Mesenchymal stem cell (in vitro differentiated cells and primary cell): ENCODE measurements at regions not wholly inside any gene's neighbourhood (a gene's known extent, or its start where the extent isn't known, plus 50 kb on each side); places are given as distances from the start of the nearest gene placed in this dataset.

Source experiments
- DNase-seq: peaks from one replicate; pipeline ENCODE4 v3.0.0-alpha.2; 2013
- H2AFZ ChIP-seq: one replicate; pipeline ENCODE4 v1.6.1; 2013; ENCODE audit warnings: low read depth, mild to moderate bottlenecking, control low read depth, inconsistent platforms, low read length, moderate library complexity
- H2AK5ac ChIP-seq: 2 replicates; pipeline ENCODE4 v1.6.1; 2013; ENCODE audit warnings: low read length, moderate library complexity, mild to moderate bottlenecking, inconsistent platforms; ENCODE audit not compliant: severe bottlenecking
- H2BK120ac ChIP-seq: one replicate; pipeline ENCODE4 v1.6.1; 2013; ENCODE audit warnings: low read depth, mild to moderate bottlenecking, inconsistent platforms, low read length, moderate library complexity
- H2BK12ac ChIP-seq, 2 experiments: one replicate each; pipeline ENCODE4 v1.6.1; 2013; ENCODE audit warnings: inconsistent platforms in 2 of 2, low read length in 2 of 2, mild to moderate bottlenecking in 2 of 2, moderate library complexity in 2 of 2, control low read depth in 1 of 2
- H2BK15ac ChIP-seq: one replicate; pipeline ENCODE4 v1.6.1; 2013; ENCODE audit warnings: mild to moderate bottlenecking, low read depth, inconsistent platforms; ENCODE audit not compliant: poor library complexity, severe bottlenecking
- H2BK5ac ChIP-seq: 2 replicates; pipeline ENCODE4 v1.6.1; 2013; ENCODE audit warnings: low read depth, mild to moderate bottlenecking, low read length, control low read depth, inconsistent platforms; ENCODE audit not compliant: poor library complexity, severe bottlenecking
- H3K14ac ChIP-seq, 2 experiments: one replicate each; pipeline ENCODE4 v1.6.1; 2013; ENCODE audit warnings: inconsistent platforms in 2 of 2, low read length in 2 of 2, control low read depth in 1 of 2, mild to moderate bottlenecking in 1 of 2, moderate library complexity in 1 of 2
- H3K18ac ChIP-seq, 2 experiments: one replicate each; pipeline ENCODE4 v1.6.1; 2013; ENCODE audit warnings: inconsistent platforms in 2 of 2, low read length in 2 of 2, control low read depth in 1 of 2, low read depth in 1 of 2, mild to moderate bottlenecking in 1 of 2
- H3K23ac ChIP-seq, 2 experiments: one replicate each; pipeline ENCODE4 v1.6.1; 2013; ENCODE audit warnings: inconsistent platforms in 2 of 2, low read length in 2 of 2, mild to moderate bottlenecking in 2 of 2, moderate library complexity in 2 of 2, control low read depth in 1 of 2
- H3K27ac ChIP-seq: 2 replicates; pipeline ENCODE4 v1.5.1; 2013; ENCODE audit warnings: mild to moderate bottlenecking, moderate library complexity, low read length, control low read depth, inconsistent platforms; ENCODE audit not compliant: poor library complexity, severe bottlenecking
- H3K27me3 ChIP-seq, 2 experiments: 2 replicates each; pipeline versions ENCODE4 v1.6.1 to v1.7.0; 2013; ENCODE audit warnings: low read length in 2 of 2, mild to moderate bottlenecking in 2 of 2, moderate library complexity in 2 of 2, control low read depth in 1 of 2, inconsistent platforms in 1 of 2; ENCODE audit not compliant: control insufficient read depth in 1 of 2, insufficient read depth in 1 of 2
- H3K36me3 ChIP-seq, 2 experiments: 2 replicates each; pipeline versions ENCODE4 v1.6.1 to v1.7.0; 2013; ENCODE audit warnings: low read length in 2 of 2, control low read depth in 1 of 2, inconsistent platforms in 1 of 2, low read depth in 1 of 2, mild to moderate bottlenecking in 1 of 2; ENCODE audit not compliant: insufficient read depth in 2 of 2, control insufficient read depth in 1 of 2
- H3K4ac ChIP-seq, 2 experiments: one replicate each; pipeline ENCODE4 v1.6.1; 2013; ENCODE audit warnings: inconsistent platforms in 2 of 2, low read length in 2 of 2, mild to moderate bottlenecking in 2 of 2, moderate library complexity in 2 of 2, control low read depth in 1 of 2, low read depth in 1 of 2
- H3K4me1 ChIP-seq: 2 replicates; pipeline ENCODE4 v1.6.1; 2013; ENCODE audit warnings: low read depth, low read length, control low read depth; ENCODE audit not compliant: control insufficient read depth, insufficient read depth
- H3K4me2 ChIP-seq: 2 replicates; pipeline ENCODE4 v1.6.1; 2013; ENCODE audit warnings: low read length, mild to moderate bottlenecking, inconsistent platforms; ENCODE audit not compliant: poor library complexity, severe bottlenecking
- H3K4me3 ChIP-seq, 2 experiments: 2 replicates each; pipeline versions ENCODE4 v1.5.1 to v1.7.0; 2013; ENCODE audit warnings: low read length in 2 of 2, mild to moderate bottlenecking in 2 of 2, control low read depth in 1 of 2, low read depth in 1 of 2; ENCODE audit not compliant: insufficient read depth in 1 of 2
- H3K79me1 ChIP-seq: replicated peaks from 2 replicates; pipeline ENCODE4 v1.6.1; 2013; ENCODE audit warnings: mild to moderate bottlenecking, control low read depth, low read length, inconsistent platforms; ENCODE audit not compliant: poor library complexity, severe bottlenecking
- H3K9ac ChIP-seq: 2 replicates; pipeline ENCODE4 v1.7.0; 2013; ENCODE audit warnings: mild to moderate bottlenecking, low read length, moderate library complexity
- H3K9me3 ChIP-seq: 2 replicates; pipeline ENCODE4 v1.7.0; 2013; ENCODE audit warnings: mild to moderate bottlenecking, low read length; ENCODE audit not compliant: control insufficient read depth
- H4K8ac ChIP-seq: one replicate; pipeline ENCODE4 v1.6.1; 2013; ENCODE audit warnings: inconsistent platforms, mild to moderate bottlenecking, low read length, moderate library complexity
- H4K91ac ChIP-seq: one replicate; pipeline ENCODE4 v1.6.1; 2013; ENCODE audit warnings: mild to moderate bottlenecking, low read length, inconsistent platforms
- WGBS: methylation state at CpG from one replicate; pipeline ENCODE4 v1.1.7; 2013; ENCODE audit warnings: mixed read lengths; 5-methylcytosine and 5-hydroxymethylcytosine counted together

DNA sequence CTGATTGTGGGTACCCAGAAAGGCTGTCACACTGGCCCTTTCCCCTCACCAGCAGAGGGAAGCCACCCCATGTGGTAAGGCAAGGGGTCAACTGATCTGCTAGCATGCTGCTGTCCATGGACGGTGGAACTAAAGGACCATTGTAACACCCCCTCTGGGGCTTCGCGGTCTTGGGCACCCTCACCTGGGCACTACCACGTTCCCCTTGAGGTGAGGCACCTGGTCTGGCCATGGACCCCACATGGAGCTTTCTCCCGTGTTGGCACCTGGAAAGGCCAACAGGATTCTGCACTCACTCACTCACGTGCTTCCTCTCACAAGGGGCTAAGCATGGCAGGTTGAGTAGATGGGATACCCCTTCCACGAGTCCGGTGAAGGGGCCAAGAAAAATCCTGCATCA, 72.0 kb upstream of the RFX3 start:
- H2AFZ ChIP-seq, result no peak overlapping the region
- no peak overlapping the region for H3K18ac ChIP-seq
- no peaks in the 10 kb centered on the region for H3K9me3 ChIP-seq
- H3K36me3 ChIP-seq, result no peaks in the 10 kb centered on the region
- H3K79me1 ChIP-seq, result no peaks in the 10 kb centered on the region
- no peak overlapping the region for H3K4me2 ChIP-seq
- H3K9ac ChIP-seq, result no peak overlapping the region
- H3K4me3 ChIP-seq, result no peak overlapping the region
- H2BK12ac ChIP-seq, result no peak overlapping the region
- no peak overlapping the region for H2BK5ac ChIP-seq
- no peak overlapping the region for H4K91ac ChIP-seq
- H3K27me3 ChIP-seq, result no peaks in the 10 kb centered on the region
- no peak overlapping the region for H3K14ac ChIP-seq
- no peaks in the 10 kb centered on the region for H3K4me1 ChIP-seq
- no peak overlapping the region for H3K23ac ChIP-seq
- no peak overlapping the region for H2AK5ac ChIP-seq
- DNase-seq, result no peak
- no peak overlapping the region for H2BK120ac ChIP-seq
- H3K27ac ChIP-seq, result no peak overlapping the region
- no peak overlapping the region for H3K4ac ChIP-seq
- H2BK15ac ChIP-seq, result no peak overlapping the region
- 82% methylated on average over 6 of the region's 8 CpGs for WGBS
- H4K8ac ChIP-seq, result no peak overlapping the region

DNA sequence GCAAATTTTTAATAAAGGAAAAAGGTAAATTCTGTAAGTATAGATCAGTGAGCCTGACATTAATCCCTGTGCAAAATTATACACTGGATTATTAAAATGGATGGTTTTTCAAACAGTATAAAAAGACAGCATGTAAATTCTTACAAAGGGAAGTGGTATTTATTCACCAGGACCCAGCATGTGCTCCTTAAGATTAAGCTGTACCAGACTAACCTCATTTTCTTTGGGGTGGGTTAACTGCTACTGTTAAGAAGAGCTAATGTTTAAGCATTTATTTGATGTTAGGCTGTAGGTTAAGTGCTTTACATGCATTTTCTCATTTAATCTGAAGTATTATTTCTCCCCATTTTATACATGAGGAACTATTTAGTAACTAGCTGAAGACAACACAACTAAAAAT, 60.3 kb upstream of the RFX3 start:
- no peak overlapping the region for H2BK5ac ChIP-seq
- no peak overlapping the region for H3K4me3 ChIP-seq
- no peak overlapping the region for H3K14ac ChIP-seq
- H2BK15ac ChIP-seq, result no peak overlapping the region
- no peak overlapping the region for H4K91ac ChIP-seq
- no peak for DNase-seq
- no peaks in the 10 kb centered on the region for H3K27me3 ChIP-seq
- H2BK120ac ChIP-seq, result no peak overlapping the region
- H3K18ac ChIP-seq, result no peak overlapping the region
- no peak overlapping the region for H3K9ac ChIP-seq
- no peaks in the 10 kb centered on the region for H3K79me1 ChIP-seq
- H4K8ac ChIP-seq, result no peak overlapping the region
- H2AK5ac ChIP-seq, result no peak overlapping the region
- no peak overlapping the region for H3K27ac ChIP-seq
- H3K4ac ChIP-seq, result no peak overlapping the region
- H3K4me1 ChIP-seq, result no peaks in the 10 kb centered on the region
- no peak overlapping the region for H3K23ac ChIP-seq
- no peak overlapping the region for H3K4me2 ChIP-seq
- H3K36me3 ChIP-seq, result no peaks in the 10 kb centered on the region
- H2AFZ ChIP-seq, result no peak overlapping the region
- H3K9me3 ChIP-seq, result peaks cover 55% of the 10 kb centered on the region
- H2BK12ac ChIP-seq, result no peak overlapping the region

DNA sequence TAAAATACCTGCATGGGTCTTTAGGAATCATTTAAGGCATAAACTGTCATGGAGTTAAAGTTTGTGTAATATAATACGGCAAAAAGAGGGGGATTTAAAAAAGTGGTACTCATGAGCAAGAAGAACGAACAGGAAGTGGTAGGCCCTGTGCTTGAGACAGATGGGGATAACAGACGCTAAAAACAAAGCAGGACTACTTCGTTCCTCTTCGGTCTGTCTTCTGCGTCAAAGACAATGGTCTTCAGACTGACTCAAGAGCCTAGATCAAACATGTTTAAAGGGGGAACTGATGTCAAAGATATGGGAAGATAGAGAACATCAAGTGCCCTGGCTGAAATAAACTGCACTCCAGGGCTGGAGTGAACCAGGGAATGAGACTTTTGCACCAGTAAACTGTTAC, 59.8 kb upstream of the RFX3 start:
- Histone ChIP-seq H4K8ac (no peak overlapping the region), H3K27ac (no peak overlapping the region), H3K14ac (no peak overlapping the region), H3K4me2 (no peak overlapping the region), H3K4me1 (no peaks in the 10 kb centered on the region), H3K36me3 (no peaks in the 10 kb centered on the region), H2AFZ (no peak overlapping the region), H2BK12ac (no peak overlapping the region), H3K9me3 (peaks cover 54% of the 10 kb centered on the region), H2AK5ac (no peak overlapping the region), H3K9ac (no peak overlapping the region), H3K4ac (no peak overlapping the region), H2BK15ac (no peak overlapping the region), H3K27me3 (no peaks in the 10 kb centered on the region), H2BK5ac (no peak overlapping the region), H3K18ac (no peak overlapping the region), H3K23ac (no peak overlapping the region), H4K91ac (no peak overlapping the region), H3K79me1 (no peaks in the 10 kb centered on the region), H3K4me3 (no peak overlapping the region), H2BK120ac (no peak overlapping the region)
- 91% methylated on average over 6 of the region's 6 CpGs for WGBS
- no peak for DNase-seq

DNA sequence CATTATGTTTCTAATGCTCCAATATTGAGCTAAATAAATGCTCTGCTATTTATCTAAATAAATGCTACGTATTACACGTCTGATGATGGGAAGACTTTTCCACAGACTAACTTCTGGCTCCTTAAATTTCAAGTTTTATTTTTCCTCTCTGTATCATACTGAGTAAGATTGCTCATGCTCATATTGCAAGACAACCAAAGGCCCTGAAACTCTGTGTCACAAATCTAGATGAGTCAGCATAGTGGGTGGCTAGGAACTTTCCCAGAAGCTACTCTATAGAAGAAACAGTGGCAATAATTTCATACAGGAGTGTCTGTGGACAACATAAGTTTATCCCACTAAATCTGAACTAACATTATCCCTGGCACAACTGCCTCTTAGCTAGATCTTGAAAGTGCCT, 53.0 kb upstream of the RFX3 start:
- H3K14ac ChIP-seq, result no peak overlapping the region
- no peaks in the 10 kb centered on the region for H3K36me3 ChIP-seq
- no peak overlapping the region for H2AFZ ChIP-seq
- H3K4me1 ChIP-seq, result no peaks in the 10 kb centered on the region
- H3K9me3 ChIP-seq, result peaks cover 31% of the 10 kb centered on the region
- WGBS, result 91% methylated on average over 2 of the region's 2 CpGs
- DNase-seq, result peak; percentile 55
- H2BK12ac ChIP-seq, result no peak overlapping the region
- no peak overlapping the region for H3K18ac ChIP-seq
- no peak overlapping the region for H2BK15ac ChIP-seq
- H3K4ac ChIP-seq, result no peak overlapping the region
- no peak overlapping the region for H2AK5ac ChIP-seq
- no peak overlapping the region for H4K91ac ChIP-seq
- H4K8ac ChIP-seq, result no peak overlapping the region
- no peak overlapping the region for H2BK120ac ChIP-seq
- H3K9ac ChIP-seq, result peak overlapping the region; percentile 10
- H3K23ac ChIP-seq, result no peak overlapping the region
- H2BK5ac ChIP-seq, result no peak overlapping the region
- no peaks in the 10 kb centered on the region for H3K79me1 ChIP-seq
- no peak overlapping the region for H3K4me3 ChIP-seq
- H3K4me2 ChIP-seq, result no peak overlapping the region
- H3K27me3 ChIP-seq, result no peaks in the 10 kb centered on the region
- no peak overlapping the region for H3K27ac ChIP-seq
